ENCODE measurements at regions not wholly inside any gene's neighbourhood (a gene's known extent, or its start where the extent isn't known, plus 50 kb on each side); places are given as distances from the start of the nearest gene placed in this dataset.

- TF ChIP-seq POLR2AphosphoS5 (IDR thresholded peaks at IDR 0.05), result no peak
- TF ChIP-seq CTCF (IDR thresholded peaks at IDR 0.05), result no peak
- no peak for TF ChIP-seq POLR2A (IDR thresholded peaks at IDR 0.05)
- TF ChIP-seq EP300 (IDR thresholded peaks at IDR 0.05), result no peak
These were observed 1106.0 kb downstream of the STIM2 start for GRCh38 chr4:27966664-27967063.
